Activated CD4-positive, alpha-beta T cell treated with anti-CD3 and anti-CD28 coated beads, Interleukin-2, amount 10 ng/mL, durations not matched to agents 24 days and 14 days (primary cell): ENCODE measurements at regions not wholly inside any gene's neighbourhood (a gene's known extent, or its start where the extent isn't known, plus 50 kb on each side); places are given as distances from the start of the nearest gene placed in this dataset.

ENCODE experiments used
- DNase-seq: peaks from one replicate; pipeline ENCODE4 v3.0.0; 2022
- H3K27ac Mint-ChIP-seq: one replicate; pipeline ENCODE4 v1.8.0; 2022; ENCODE audit warnings: mild to moderate bottlenecking, mixed read lengths
- H3K27me3 Mint-ChIP-seq: one replicate; pipeline ENCODE4 v1.8.0; 2022; ENCODE audit warnings: mixed read lengths
- H3K36me3 Mint-ChIP-seq: one replicate; pipeline ENCODE4 v1.8.0; 2022; ENCODE audit warnings: low read depth, mild to moderate bottlenecking, mixed read lengths
- H3K4me1 Mint-ChIP-seq: one replicate; pipeline ENCODE4 v1.8.0; 2021; ENCODE audit warnings: mixed read lengths
- H3K4me3 Mint-ChIP-seq: one replicate; pipeline ENCODE4 v1.8.0; 2022; ENCODE audit warnings: mild to moderate bottlenecking, moderate library complexity, mixed read lengths
- H3K9me3 Mint-ChIP-seq: one replicate; pipeline ENCODE4 v1.8.0; 2021; ENCODE audit warnings: mixed read lengths
- intact Hi-C: fragments of 100-400 bp; cut with micrococcal nuclease; formaldehyde crosslinking; loops from one replicate; pipeline ENCODE4 v1.15.1; 2023

DNA sequence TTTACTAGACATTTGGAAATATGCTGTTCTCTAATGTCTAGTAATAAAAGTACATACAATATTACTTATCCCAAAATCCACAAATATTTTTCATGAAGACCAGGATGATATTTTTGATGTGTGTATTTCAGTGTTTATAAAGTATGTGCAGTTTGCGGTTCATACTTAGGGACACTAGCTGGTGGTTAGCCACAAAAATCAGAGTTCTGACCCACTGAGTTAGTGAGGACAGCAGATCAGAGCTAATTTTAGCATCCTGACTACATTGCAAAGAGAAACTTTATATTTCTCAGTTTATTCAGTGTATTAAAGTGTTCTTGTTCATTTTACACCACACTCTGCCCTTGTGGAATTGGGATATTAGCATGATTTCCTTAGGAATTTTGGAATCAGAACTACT lies 655.3 kb downstream of the HTR1A start:
- Mint-ChIP-seq H3K27ac (no peak overlapping the region), H3K36me3 (no peaks in the 10 kb centered on the region), H3K9me3 (no peaks in the 10 kb centered on the region), H3K4me3 (no peak overlapping the region), H3K27me3 (no peaks in the 10 kb centered on the region), H3K4me1 (no peaks in the 10 kb centered on the region)
- intact Hi-C loops: no loop called here
- DNase-seq: no peak

DNA sequence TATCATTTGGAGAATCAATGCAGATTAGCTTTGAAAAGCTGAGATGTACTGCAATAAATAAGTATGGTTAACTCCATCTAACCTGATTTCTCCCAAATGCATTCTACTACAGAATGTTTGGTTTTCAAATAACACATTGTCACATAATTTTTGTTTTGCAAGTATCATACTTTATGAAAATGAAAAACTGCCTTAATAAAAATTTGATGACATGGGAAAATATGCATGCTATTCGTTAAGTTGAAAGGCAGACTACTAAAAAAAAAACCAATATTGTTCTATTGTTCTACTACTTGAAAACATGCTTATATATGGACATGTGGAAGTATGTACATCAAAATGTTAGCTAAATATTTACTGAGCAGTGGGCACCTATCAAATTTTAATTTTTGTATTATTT lies 668.9 kb downstream of the HTR1A start:
- Mint-ChIP-seq H3K9me3 (no peaks in the 10 kb centered on the region), H3K27ac (no peak overlapping the region), H3K36me3 (no peaks in the 10 kb centered on the region), H3K4me1 (no peaks in the 10 kb centered on the region), H3K4me3 (no peak overlapping the region), H3K27me3 (no peaks in the 10 kb centered on the region)
- DNase-seq: no peak
- intact Hi-C loops: no loop called here

DNA sequence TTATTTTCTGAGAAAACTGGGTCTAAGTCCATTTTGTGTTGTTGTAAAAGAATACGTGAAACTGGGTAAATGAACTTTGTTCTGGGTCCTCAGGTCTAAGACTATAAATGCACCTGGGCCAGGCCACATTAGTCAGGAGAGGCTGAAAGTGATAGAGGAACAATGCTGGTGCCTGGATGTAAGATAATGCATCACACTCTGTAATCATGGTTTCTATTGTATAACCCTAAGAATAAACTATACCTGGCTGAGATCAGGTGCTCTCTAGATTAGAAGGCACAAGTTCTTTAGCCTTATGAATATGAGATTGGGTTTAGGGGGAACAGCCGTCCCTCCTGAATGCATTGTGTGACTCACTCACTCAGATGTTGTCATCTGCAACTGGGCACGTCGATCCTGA lies 675.5 kb downstream of the HTR1A start:
- intact Hi-C loops: no loop called here
- H3K27ac Mint-ChIP-seq: no peak overlapping the region
- H3K9me3 Mint-ChIP-seq: peaks cover 8% of the 10 kb centered on the region
- no peaks in the 10 kb centered on the region for H3K36me3 Mint-ChIP-seq
- no peaks in the 10 kb centered on the region for H3K4me1 Mint-ChIP-seq
- H3K4me3 Mint-ChIP-seq: no peak overlapping the region
- no peak for DNase-seq
- H3K27me3 Mint-ChIP-seq: no peaks in the 10 kb centered on the region

DNA sequence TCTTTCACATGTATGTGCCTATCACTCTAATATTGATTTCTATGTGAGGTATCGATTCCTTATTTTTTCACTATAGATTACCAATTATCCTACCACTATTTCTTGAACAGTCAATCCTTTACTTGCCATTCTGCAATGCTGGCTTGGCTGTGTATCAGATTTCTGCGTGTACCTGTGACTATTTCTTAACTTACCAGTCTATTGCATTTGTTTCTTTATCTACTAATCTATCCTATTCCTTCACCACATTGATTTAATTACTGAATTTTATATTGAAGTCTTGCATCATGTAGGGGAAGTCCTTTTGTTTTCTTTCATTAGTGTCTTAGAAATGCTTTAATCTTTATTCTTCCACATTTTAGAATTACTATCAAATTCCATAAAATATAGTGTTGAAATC lies 684.8 kb downstream of the LRRC70 start:
- intact Hi-C loops: no loop called here
- H3K27ac Mint-ChIP-seq: no peak overlapping the region
- no peak for DNase-seq
- H3K4me3 Mint-ChIP-seq: no peak overlapping the region
- H3K27me3 Mint-ChIP-seq: no peaks in the 10 kb centered on the region
- no peaks in the 10 kb centered on the region for H3K9me3 Mint-ChIP-seq
- no peaks in the 10 kb centered on the region for H3K4me1 Mint-ChIP-seq
- H3K36me3 Mint-ChIP-seq: no peaks in the 10 kb centered on the region

DNA sequence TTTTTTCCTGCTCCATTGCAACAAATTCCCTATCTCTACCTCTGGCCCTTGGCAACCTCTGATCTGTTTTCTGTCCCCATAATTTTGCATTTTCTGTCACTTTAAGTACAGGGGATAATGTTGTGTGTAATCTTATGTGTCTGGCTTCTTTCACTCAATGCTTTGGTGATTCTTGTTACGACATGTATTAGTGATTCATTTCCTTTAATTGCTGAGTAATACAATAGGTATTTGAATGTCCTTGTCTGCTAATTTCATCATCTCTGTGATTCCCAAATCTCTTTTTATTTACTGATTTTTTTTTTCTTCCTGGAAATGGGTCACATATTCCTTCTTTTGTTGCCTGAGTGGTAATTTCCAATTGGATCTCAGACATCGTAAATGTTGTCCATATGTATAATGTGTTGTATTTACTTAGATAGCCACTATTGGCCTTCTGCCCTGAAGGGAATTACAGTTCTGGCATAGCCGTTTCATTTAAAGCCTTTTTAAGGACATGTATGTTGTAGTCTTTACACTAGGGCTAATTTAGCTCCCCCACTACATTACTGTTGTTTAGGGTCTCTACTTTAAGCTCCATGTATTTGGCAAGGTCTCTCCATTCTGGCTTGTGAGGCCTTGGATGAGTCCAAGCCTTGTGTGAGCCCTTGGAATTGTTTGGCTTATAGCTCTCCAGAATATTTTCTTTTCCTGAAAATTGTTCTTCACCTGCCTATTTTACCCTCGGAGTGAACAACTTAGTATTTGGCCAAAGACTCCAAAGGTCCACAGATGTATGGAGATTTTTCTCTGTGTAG lies 683.8 kb downstream of the LRRC70 start:
- H3K4me1 Mint-ChIP-seq: no peaks in the 10 kb centered on the region
- intact Hi-C loops: no loop called here
- no peak for DNase-seq
- H3K4me3 Mint-ChIP-seq: no peak overlapping the region
- no peaks in the 10 kb centered on the region for H3K36me3 Mint-ChIP-seq
- H3K27ac Mint-ChIP-seq: no peak overlapping the region
- H3K27me3 Mint-ChIP-seq: no peaks in the 10 kb centered on the region
- no peaks in the 10 kb centered on the region for H3K9me3 Mint-ChIP-seq

DNA sequence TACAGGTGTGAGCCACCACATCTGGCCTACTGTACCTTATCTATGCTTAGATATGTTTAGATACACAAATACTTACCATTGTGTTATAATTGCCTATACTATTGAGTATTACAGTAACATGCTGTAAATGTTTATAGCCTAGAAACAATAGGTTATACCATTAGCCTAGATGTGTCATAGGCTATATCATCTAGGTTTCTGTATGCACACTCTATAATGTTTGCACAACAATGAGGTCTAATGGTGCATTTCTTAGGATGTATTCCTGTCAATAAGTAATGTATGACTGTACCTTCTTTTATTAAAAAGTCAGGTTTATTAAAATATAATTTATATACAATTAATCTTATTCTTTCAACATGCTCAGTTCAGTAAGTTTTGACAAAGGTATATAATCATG lies 683.1 kb downstream of the LRRC70 start:
- intact Hi-C loops: no loop called here
- Mint-ChIP-seq H3K4me3 (no peak overlapping the region), H3K27me3 (no peaks in the 10 kb centered on the region), H3K27ac (no peak overlapping the region), H3K36me3 (no peaks in the 10 kb centered on the region), H3K4me1 (no peaks in the 10 kb centered on the region), H3K9me3 (no peaks in the 10 kb centered on the region)
- DNase-seq: no peak

DNA sequence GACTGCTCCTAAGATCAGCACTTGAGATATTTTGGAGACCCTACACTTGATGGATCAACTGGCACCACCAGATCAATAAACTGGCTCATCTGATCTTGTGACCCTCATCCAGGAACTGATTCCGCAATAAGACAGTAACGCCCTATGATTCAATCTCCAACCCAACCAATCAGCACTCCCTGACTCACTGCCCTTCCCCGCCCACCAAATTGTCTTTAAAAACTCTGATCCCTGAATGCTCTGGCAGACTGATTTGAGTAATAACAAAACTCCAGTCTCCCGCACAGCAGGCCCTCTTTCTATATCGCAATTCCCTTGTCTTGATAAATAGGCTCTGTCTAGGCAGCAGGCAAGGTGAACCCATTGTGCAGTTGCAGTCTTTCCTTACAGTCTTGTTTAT lies 677.0 kb downstream of the LRRC70 start:
- Mint-ChIP-seq H3K4me3 (no peak overlapping the region), H3K9me3 (no peaks in the 10 kb centered on the region), H3K4me1 (no peaks in the 10 kb centered on the region), H3K27ac (no peak overlapping the region), H3K27me3 (no peaks in the 10 kb centered on the region), H3K36me3 (no peaks in the 10 kb centered on the region)
- intact Hi-C loops: no loop called here
- DNase-seq: no peak

GRCh38 chr5:63250939-63251338 lies 672.3 kb downstream of the LRRC70 start:
- Mint-ChIP-seq H3K4me3 (no peak overlapping the region), H3K27me3 (no peaks in the 10 kb centered on the region), H3K27ac (no peak overlapping the region), H3K4me1 (no peaks in the 10 kb centered on the region), H3K36me3 (no peaks in the 10 kb centered on the region), H3K9me3 (no peaks in the 10 kb centered on the region)
- DNase-seq: no peak
- intact Hi-C loops: no loop called here

GRCh38 chr5:63249960-63250359 lies 671.3 kb downstream of the LRRC70 start:
- Mint-ChIP-seq H3K4me1 (no peaks in the 10 kb centered on the region), H3K9me3 (no peaks in the 10 kb centered on the region), H3K4me3 (no peak overlapping the region), H3K36me3 (no peaks in the 10 kb centered on the region), H3K27me3 (no peaks in the 10 kb centered on the region), H3K27ac (no peak overlapping the region)
- DNase-seq: no peak
- intact Hi-C loops: no loop called here

- H3K36me3 Mint-ChIP-seq: no peaks in the 10 kb centered on the region
Measured at GRCh38 chr5:63247651-63248050, 669.0 kb downstream of the LRRC70 start.

DNA sequence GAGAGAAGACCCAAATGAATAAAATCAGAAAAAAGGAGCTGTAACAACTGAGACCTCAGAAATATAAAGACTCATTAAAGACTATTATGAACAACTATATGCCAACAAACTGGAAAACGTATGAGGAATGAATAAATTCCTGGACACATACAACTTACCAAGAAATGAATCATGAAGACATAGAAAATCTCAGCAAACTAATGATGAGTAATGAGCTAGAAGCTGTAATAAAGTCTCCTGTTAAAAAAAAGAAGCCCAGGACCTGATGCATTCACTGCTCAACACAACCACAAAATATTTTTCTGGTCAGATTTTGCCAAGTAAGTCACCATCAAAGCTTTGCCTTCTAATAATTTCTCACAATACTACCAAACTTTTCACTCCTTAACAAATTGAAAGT lies 666.7 kb downstream of the LRRC70 start:
- Mint-ChIP-seq H3K27ac (no peak overlapping the region), H3K36me3 (no peaks in the 10 kb centered on the region), H3K27me3 (no peaks in the 10 kb centered on the region), H3K4me1 (no peaks in the 10 kb centered on the region), H3K9me3 (no peaks in the 10 kb centered on the region), H3K4me3 (no peak overlapping the region)
- intact Hi-C loops: no loop called here
- no peak for DNase-seq

More at GRCh38 chr5:63247651-63248050, 669.0 kb downstream of the LRRC70 start:
- no peak for DNase-seq
- no peaks in the 10 kb centered on the region for H3K9me3 Mint-ChIP-seq
- no peak overlapping the region for H3K4me3 Mint-ChIP-seq
- H3K27ac Mint-ChIP-seq: no peak overlapping the region
- H3K4me1 Mint-ChIP-seq: no peaks in the 10 kb centered on the region
- H3K27me3 Mint-ChIP-seq: no peaks in the 10 kb centered on the region
- intact Hi-C loops: no loop called here

DNA sequence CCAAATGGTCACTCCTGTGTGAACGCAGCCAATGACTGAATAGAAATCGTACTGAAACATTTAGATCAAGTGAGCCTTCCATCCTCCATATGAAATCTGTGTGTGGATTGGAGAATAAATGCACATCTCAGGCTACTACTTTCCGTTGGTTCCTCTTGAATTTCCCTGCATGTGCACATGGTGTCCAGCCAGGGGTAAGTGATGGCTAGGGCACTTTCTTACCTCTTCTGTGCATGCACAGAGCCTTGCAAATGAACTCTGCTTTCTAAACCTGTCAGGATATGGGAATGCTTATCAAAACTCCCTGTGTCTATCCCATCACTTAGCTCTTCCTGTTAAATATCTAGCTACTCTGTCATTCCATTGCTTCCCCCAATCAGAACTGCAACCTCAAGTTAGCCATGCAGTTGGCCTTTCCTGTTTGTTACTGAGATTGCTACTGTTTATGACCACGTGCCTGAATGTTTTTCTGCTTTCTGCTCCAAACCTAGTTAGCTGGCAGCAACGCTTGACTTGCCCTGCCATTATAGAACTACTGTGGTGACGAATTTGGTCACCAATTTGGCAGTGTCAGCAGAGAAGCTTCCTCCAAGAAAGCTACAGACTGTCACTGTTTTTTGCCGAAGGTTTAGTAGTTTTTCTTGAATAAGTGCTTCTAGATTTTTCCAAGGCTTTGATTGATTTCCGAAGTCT lies 661.6 kb downstream of the LRRC70 start:
- intact Hi-C loops: no loop called here
- H3K27me3 Mint-ChIP-seq: no peaks in the 10 kb centered on the region
- H3K9me3 Mint-ChIP-seq: no peaks in the 10 kb centered on the region
- H3K36me3 Mint-ChIP-seq: no peaks in the 10 kb centered on the region
- H3K4me3 Mint-ChIP-seq: no peak overlapping the region
- H3K27ac Mint-ChIP-seq: no peak overlapping the region
- no peak for DNase-seq
- no peaks in the 10 kb centered on the region for H3K4me1 Mint-ChIP-seq

DNA sequence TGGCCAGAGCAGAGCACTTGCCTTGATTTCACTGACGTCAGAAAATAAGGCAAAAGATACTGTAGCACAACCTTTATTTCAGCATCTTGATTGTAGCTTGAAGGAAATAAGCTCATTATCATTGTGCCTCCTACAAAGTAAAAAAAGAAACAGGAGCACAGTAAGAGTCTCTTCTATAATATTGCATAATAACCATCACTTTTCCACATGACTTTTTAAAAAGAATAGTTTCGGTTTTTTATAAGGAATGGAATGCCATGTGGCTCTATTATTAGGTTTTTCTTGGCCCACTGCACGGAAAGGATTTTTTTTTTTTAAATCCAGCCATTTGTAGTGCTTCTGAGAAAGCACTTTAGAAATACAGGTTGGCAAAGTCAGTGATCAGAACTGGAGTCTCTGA lies 655.3 kb downstream of the LRRC70 start:
- H3K4me3 Mint-ChIP-seq: no peak overlapping the region
- no peaks in the 10 kb centered on the region for H3K4me1 Mint-ChIP-seq
- H3K36me3 Mint-ChIP-seq: no peaks in the 10 kb centered on the region
- intact Hi-C loops: no loop called here
- H3K9me3 Mint-ChIP-seq: no peaks in the 10 kb centered on the region
- DNase-seq: no peak
- no peaks in the 10 kb centered on the region for H3K27me3 Mint-ChIP-seq
- no peak overlapping the region for H3K27ac Mint-ChIP-seq

DNA sequence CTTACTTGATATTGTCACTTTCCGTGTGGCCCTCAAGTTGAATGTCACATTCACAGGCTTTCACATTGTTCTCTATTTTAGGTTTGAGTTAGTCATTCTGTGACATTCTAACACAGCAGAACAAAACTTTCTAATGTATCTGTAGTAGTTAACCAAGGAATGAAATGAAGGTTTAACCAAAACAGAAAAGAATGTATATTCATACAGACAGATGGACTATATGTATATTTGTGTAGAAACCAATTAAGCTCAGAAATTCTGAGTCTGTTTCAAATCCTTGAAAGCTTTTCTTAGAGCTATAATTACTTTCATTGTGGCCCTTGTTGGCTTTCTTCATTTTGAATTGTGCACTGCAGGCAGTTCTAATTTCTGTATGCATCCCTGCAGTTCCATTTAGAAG lies 654.7 kb downstream of the LRRC70 start:
- DNase-seq: no peak
- H3K27me3 Mint-ChIP-seq: no peaks in the 10 kb centered on the region
- no peaks in the 10 kb centered on the region for H3K9me3 Mint-ChIP-seq
- no peak overlapping the region for H3K27ac Mint-ChIP-seq
- intact Hi-C loops: no loop called here
- H3K36me3 Mint-ChIP-seq: no peaks in the 10 kb centered on the region
- no peak overlapping the region for H3K4me3 Mint-ChIP-seq
- no peaks in the 10 kb centered on the region for H3K4me1 Mint-ChIP-seq

- H3K27ac Mint-ChIP-seq: no peak overlapping the region
Measured at GRCh38 chr5:63230754-63231153, 652.1 kb downstream of the LRRC70 start.

More at GRCh38 chr5:63230754-63231153, 652.1 kb downstream of the LRRC70 start:
- DNase-seq: no peak
- Mint-ChIP-seq H3K27me3 (no peaks in the 10 kb centered on the region), H3K4me1 (no peaks in the 10 kb centered on the region), H3K9me3 (no peaks in the 10 kb centered on the region), H3K4me3 (no peak overlapping the region), H3K36me3 (no peaks in the 10 kb centered on the region)
- intact Hi-C loops: no loop called here
